Activated naive CD4-positive, alpha-beta T cell treated with anti-CD3 and anti-CD28 coated beads for 36 hours (primary cell): ENCODE measurements at regions not wholly inside any gene's neighbourhood (a gene's known extent, or its start where the extent isn't known, plus 50 kb on each side); places are given as distances from the start of the nearest gene placed in this dataset.

Experiments used
- CTCF ChIA-PET: fragments of 350-600 bp; sonication (Branson Sonifier 250); formaldehyde crosslinking; loops from one replicate; lab custom pipeline; 2021; ENCODE audit warnings: antibody characterized with exemption; lab: Charles Lee
- DNase-seq: peaks from one replicate; pipeline ENCODE4 v3.0.0-alpha.2; 2020
- H3K27ac Mint-ChIP-seq: one replicate; pipeline ENCODE4 v1.8.0; 2021; ENCODE audit warnings: mild to moderate bottlenecking, mixed read lengths
- H3K27me3 Mint-ChIP-seq: one replicate; pipeline ENCODE4 v1.8.0; 2021; ENCODE audit warnings: low read depth, mixed read lengths
- H3K36me3 Mint-ChIP-seq: one replicate; pipeline ENCODE4 v1.8.0; 2021; ENCODE audit warnings: low read depth, mixed read lengths
- H3K4me1 Mint-ChIP-seq: one replicate; pipeline ENCODE4 v1.8.0; 2021; ENCODE audit warnings: low read depth, mixed read lengths
- H3K4me3 Mint-ChIP-seq: one replicate; pipeline ENCODE4 v1.8.0; 2021; ENCODE audit warnings: mild to moderate bottlenecking, moderate library complexity, mixed read lengths
- H3K9me3 Mint-ChIP-seq: one replicate; pipeline ENCODE4 v1.8.0; 2021; ENCODE audit warnings: mixed read lengths
- intact Hi-C: fragments of 100-400 bp; cut with micrococcal nuclease; formaldehyde crosslinking; loops from one replicate; pipeline ENCODE4 v1.15.1; 2023

DNA sequence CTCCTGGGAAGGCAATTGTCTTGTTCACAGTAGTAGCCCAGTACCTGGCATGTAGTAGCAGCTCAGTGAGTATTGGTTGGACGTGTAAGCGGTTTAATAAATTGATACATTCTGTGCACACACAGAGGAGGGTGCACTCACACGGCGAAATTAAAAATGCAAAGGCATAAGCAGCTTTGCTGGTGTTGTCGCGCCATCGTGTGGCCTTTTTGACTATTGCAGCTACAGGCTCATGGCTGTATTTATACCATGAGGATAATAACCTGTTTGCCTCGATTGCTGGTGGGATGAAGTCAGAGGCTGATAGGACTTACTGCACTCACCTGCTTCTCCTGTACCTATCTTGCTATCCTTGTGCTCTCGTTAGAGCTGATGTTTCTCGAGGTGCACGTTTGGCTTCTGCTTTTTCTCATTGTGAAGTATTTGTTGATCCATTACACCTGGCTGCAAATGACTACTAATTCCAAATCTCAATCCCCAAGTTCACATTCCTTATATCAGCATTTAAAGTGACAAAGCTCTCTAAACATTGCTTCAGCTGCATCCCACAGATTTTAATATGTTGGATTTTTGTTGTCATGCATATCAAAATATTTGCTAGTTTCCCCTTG lies 61.5 kb downstream of the TBXT start:
- intact Hi-C loops = loop anchor here (1.0 to 10.0 kb wide), 6 partner anchors 75 to 671 kb away; no protein-coding TSS in a partner anchor
- CTCF ChIA-PET = interaction anchor here (0.6 to 2.5 kb wide), 15 partner anchors 10 to 377 kb away, joined by 3 to 29 read pairs (median 4); partner anchors contain the start of gene TBXT
- Mint-ChIP-seq H3K9me3 (peaks cover 10% of the 10 kb centered on the region), H3K4me1 (peaks cover 2% of the 10 kb centered on the region), H3K36me3 (no peaks in the 10 kb centered on the region), H3K27ac (no peak overlapping the region), H3K4me3 (no peak overlapping the region), H3K27me3 (peaks cover 9% of the 10 kb centered on the region)
- DNase-seq = peak; percentile 86

DNA sequence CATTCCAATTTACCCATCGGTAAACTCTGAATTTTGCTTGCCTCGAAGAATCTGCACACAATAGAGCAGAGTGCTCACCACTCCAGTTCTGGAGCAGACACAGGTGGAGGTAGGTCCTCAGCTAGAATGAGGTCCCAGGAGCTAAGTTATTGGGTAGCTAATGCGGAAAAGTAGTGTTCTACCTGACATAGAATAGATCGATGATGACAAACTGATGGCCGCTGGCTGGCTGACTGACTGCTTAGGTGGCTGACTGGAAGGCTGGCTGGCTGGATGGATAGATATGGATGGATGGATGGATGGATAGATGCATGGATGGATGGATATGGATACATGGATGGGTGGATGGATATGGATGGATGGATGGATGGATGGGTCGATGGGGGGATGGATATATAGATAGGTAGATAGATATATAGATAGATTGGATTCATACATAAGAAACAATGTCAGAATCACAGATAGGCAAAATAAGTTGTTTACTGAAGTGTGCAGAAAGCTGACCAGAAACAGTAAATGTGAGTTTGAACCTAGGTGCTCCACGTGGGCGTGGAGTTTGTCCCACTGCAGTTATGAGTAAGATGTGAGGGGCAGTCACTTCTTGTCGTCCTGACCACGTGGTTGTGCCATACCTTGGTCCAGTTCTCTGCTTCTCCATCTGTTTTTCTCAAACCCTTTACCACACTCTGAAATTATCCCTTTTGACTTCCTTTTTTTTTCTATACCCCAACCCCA lies 62.1 kb downstream of the TBXT start:
- H3K9me3 Mint-ChIP-seq = peaks cover 13% of the 10 kb centered on the region
- H3K4me3 Mint-ChIP-seq = no peak overlapping the region
- peaks cover 10% of the 10 kb centered on the region for H3K27me3 Mint-ChIP-seq
- intact Hi-C loops = loop anchor here (1.0 to 10.0 kb wide), 6 partner anchors 75 to 671 kb away; no protein-coding TSS in a partner anchor
- DNase-seq = no peak
- H3K4me1 Mint-ChIP-seq = peaks cover 2% of the 10 kb centered on the region
- CTCF ChIA-PET = interaction anchor here (0.7 to 2.5 kb wide), 13 partner anchors 9 to 376 kb away, joined by 3 to 29 read pairs (median 4); partner anchors contain the start of gene TBXT
- no peaks in the 10 kb centered on the region for H3K36me3 Mint-ChIP-seq
- H3K27ac Mint-ChIP-seq = no peak overlapping the region

DNA sequence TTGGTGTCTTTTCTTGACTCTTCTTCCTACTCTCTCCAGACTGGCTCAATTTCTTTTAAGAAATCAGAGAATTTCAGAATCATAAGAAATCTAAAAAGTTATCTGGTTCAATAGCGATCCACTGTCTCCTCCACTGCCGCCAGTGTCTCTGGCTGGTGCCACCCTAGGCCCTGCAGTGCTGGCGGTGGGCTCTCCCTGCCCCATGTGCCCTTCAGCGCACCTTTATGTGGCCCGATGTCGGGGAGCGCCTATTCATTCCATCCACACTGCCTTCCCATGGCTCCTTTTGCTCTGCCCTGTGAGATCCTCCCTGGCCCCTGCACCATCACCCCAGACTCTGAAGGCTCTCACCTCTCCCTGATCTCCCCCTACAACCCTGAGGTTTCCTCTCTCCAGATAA lies 62.8 kb downstream of the TBXT start:
- CTCF ChIA-PET = interaction anchor here (0.7 to 2.5 kb wide), 4 partner anchors 16 to 376 kb away, joined by 3 to 29 read pairs (median 5); no protein-coding TSS in a partner anchor
- Mint-ChIP-seq H3K27me3 (peaks cover 7% of the 10 kb centered on the region), H3K36me3 (no peaks in the 10 kb centered on the region), H3K27ac (no peak overlapping the region), H3K4me3 (no peak overlapping the region), H3K9me3 (peaks cover 13% of the 10 kb centered on the region), H3K4me1 (peaks cover 2% of the 10 kb centered on the region)
- intact Hi-C loops = loop anchor here (10.0 kb wide), 1 partner anchor 670 kb away; no protein-coding TSS in a partner anchor
- no peak for DNase-seq

DNA sequence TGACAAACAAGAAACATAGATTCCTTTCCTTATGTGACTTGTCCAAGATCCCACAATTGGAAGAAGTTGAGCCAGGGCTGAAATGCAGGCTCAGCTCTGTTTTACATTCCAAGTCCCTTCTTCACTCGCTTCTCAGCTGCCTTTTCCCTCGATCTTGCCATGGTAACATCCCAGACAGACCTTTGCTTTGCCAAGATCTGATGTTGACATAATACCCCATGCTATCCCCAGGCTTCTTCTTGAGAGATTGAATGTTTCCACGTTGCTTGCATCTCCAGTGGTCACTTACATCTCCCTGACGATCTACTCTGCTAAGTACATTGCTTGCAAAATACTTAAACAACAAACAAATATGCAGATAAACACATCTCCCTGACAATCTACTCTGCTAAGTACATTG lies 63.5 kb downstream of the TBXT start:
- Mint-ChIP-seq H3K27me3 (peaks cover 10% of the 10 kb centered on the region), H3K36me3 (no peaks in the 10 kb centered on the region), H3K9me3 (peaks cover 13% of the 10 kb centered on the region), H3K4me3 (no peak overlapping the region), H3K27ac (no peak overlapping the region), H3K4me1 (peaks cover 2% of the 10 kb centered on the region)
- CTCF ChIA-PET = interaction anchor here (1.1 to 1.2 kb wide), 2 partner anchors 47 to 220 kb away, joined by 3 to 5 read pairs; no protein-coding TSS in a partner anchor
- DNase-seq = no peak
- intact Hi-C loops = loop anchor here (10.0 kb wide), 1 partner anchor 669 kb away; no protein-coding TSS in a partner anchor

DNA sequence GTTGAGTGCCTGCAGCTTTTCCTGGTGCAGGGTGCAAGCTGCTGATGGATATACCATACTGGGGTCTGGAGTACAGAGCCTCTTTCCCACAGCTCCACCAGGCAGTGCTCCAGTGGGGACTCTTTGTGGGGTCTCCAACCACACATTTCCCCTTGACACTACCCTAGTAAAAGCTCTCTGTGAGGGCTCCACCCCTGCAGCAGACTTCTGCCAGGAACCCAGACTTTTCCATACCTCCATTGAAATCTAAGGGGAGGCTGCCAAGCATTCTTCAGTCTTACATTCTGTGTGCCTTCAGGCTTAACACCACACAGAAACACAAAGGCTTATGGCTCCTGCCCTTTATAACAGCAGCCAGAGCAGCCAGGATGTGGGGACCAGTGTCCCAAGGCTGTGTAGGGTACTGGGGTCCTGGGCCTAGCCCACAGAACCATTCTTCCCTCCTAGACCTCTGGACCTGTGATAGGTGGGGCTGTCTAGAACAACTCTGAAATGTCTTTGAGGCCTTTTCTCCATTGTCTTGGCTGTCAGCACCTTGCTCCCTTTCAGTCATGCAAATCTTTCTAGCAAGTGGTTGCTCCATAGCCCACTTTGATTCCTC lies 65.7 kb downstream of the TBXT start:
- Mint-ChIP-seq H3K27ac (no peak overlapping the region), H3K27me3 (peaks cover 20% of the 10 kb centered on the region), H3K9me3 (peaks cover 13% of the 10 kb centered on the region), H3K4me3 (no peak overlapping the region), H3K4me1 (peaks cover 2% of the 10 kb centered on the region), H3K36me3 (no peaks in the 10 kb centered on the region)
- intact Hi-C loops = loop anchor here (10.0 kb wide), 1 partner anchor 667 kb away; no protein-coding TSS in a partner anchor
- no peak for DNase-seq
- CTCF ChIA-PET = interaction anchor here (1.1 kb wide), 1 partner anchor 212 kb away, joined by 4 read pairs; no protein-coding TSS in a partner anchor

DNA sequence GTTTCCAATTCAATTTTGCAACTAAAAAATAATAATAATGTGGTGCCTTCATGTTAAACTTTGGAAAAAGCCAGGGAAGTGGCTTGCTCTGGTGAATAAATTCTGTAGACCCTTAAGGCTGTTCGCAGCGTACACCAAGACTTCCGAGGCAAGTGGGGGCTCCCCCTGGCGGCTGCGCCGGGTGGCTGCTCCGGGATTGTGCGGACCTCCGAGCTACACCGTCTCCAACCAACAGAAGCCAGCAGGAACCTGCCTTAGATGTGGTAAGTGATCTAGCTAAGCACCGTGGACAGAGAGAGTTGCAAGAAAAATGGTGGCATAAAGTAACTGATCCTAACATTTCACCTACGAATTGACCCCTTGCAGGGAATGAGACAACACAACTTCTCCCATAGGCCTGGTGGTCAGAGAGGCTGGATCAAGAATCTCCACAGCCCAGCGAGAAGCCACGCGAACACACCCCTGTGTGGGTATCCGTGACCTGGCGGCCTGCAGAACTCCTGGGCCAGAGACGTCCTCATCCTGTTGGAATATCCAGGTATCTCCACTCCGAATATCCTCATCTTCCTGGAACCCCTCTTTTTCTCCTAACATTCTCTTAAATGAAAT lies 69.6 kb downstream of the TBXT start:
- Mint-ChIP-seq H3K4me3 (no peak overlapping the region), H3K27me3 (peaks cover 31% of the 10 kb centered on the region), H3K4me1 (no peaks in the 10 kb centered on the region), H3K9me3 (peaks cover 15% of the 10 kb centered on the region), H3K36me3 (no peaks in the 10 kb centered on the region), H3K27ac (no peak overlapping the region)
- CTCF ChIA-PET = interaction anchor here (0.6 to 3.2 kb wide), 10 partner anchors 9 to 678 kb away, joined by 3 to 18 read pairs (median 4); no protein-coding TSS in a partner anchor
- intact Hi-C loops = loop anchor here (1.0 kb wide), 2 partner anchors 208 to 213 kb away; no protein-coding TSS in a partner anchor
- peak; percentile 65 for DNase-seq

DNA sequence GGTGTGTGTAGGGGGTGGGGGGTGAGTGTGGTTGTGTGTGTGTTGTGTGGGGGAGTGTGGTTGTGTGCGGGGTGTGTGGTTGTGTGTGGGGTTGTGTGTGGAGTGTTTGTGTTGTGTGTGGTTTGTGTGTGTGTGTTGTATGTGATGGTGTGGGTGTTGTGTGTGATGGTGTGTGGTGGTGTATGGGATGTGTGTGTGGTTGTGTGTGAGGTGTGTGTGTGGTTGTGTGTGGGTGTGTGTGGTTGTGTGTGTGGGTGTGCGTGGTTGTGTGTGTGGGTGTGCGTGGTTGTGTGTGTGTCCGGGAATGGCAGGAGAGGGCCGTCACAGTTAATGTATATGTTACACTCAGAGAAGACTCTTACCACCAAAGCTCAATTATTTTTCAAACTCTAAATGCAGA lies 79.8 kb downstream of the TBXT start:
- DNase-seq = no peak
- CTCF ChIA-PET = interaction anchor here (1.6 kb wide), 1 partner anchor 9 kb away, joined by 5 read pairs; no protein-coding TSS in a partner anchor
- Mint-ChIP-seq H3K36me3 (no peaks in the 10 kb centered on the region), H3K27me3 (peaks cover 4% of the 10 kb centered on the region), H3K9me3 (no peaks in the 10 kb centered on the region), H3K4me3 (no peak overlapping the region), H3K4me1 (no peaks in the 10 kb centered on the region), H3K27ac (no peak overlapping the region)
- intact Hi-C loops = no loop called here

DNA sequence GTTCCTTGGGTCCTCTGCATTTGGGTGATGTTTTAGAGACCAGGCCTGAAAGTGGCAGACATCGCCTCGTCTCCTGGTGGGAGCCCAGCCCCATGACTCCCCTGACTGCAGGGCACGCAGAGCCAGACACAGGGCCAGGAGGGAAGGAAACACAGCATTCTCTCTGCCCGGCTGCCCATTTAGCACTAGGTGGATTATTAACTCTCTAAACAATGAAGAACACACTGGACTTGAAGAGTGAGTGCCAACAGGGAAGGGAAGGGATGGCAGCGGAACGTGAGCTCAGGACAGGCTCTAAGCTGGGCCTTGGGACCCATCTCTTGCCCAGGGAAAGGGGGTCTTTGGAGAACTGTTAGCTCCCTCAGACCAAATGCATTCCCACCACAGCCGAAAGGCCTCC lies 80.4 kb downstream of the TBXT start:
- intact Hi-C loops = no loop called here
- peaks cover 4% of the 10 kb centered on the region for H3K27me3 Mint-ChIP-seq

GRCh38 chr6:166085500-166085899 lies 82.2 kb downstream of the TBXT start:
- DNase-seq = no peak
- Mint-ChIP-seq H3K4me3 (no peak overlapping the region), H3K4me1 (no peaks in the 10 kb centered on the region), H3K36me3 (no peaks in the 10 kb centered on the region), H3K27ac (no peak overlapping the region), H3K27me3 (no peaks in the 10 kb centered on the region), H3K9me3 (no peaks in the 10 kb centered on the region)
- CTCF ChIA-PET = interaction anchor here (1.2 kb wide), 1 partner anchor 9 kb away, joined by 3 read pairs; no protein-coding TSS in a partner anchor
- intact Hi-C loops = no loop called here

More for the DNA sequence above, 80.4 kb downstream of the TBXT start:
- Mint-ChIP-seq H3K27ac (no peak overlapping the region), H3K36me3 (no peaks in the 10 kb centered on the region), H3K9me3 (no peaks in the 10 kb centered on the region), H3K4me1 (no peaks in the 10 kb centered on the region), H3K4me3 (no peak overlapping the region)
- DNase-seq = no peak
- CTCF ChIA-PET = no interaction called here

DNA sequence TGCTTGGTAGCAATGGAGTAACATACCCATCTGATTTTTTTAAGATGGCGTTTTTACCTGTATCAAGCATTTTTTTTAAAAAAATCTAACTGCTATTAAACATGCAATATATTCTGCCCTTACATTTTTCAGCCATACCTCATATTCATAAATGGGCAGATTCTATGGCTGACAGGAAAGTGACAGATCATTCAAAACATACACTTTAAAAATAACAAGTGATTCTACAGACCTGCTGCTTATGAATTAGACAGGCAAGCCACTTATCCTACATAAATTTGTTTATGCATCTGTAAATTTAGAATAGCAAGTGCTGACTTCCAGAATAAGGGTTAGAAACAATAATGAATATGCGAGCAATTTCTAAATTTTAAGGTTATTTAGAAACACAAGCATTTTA lies 82.7 kb downstream of the TBXT start:
- Mint-ChIP-seq H3K36me3 (no peaks in the 10 kb centered on the region), H3K27ac (no peak overlapping the region), H3K9me3 (no peaks in the 10 kb centered on the region), H3K4me3 (no peak overlapping the region), H3K4me1 (no peaks in the 10 kb centered on the region), H3K27me3 (no peaks in the 10 kb centered on the region)
- no peak for DNase-seq
- CTCF ChIA-PET = interaction anchor here (1.2 kb wide), 1 partner anchor 9 kb away, joined by 3 read pairs; no protein-coding TSS in a partner anchor
- intact Hi-C loops = no loop called here

DNA sequence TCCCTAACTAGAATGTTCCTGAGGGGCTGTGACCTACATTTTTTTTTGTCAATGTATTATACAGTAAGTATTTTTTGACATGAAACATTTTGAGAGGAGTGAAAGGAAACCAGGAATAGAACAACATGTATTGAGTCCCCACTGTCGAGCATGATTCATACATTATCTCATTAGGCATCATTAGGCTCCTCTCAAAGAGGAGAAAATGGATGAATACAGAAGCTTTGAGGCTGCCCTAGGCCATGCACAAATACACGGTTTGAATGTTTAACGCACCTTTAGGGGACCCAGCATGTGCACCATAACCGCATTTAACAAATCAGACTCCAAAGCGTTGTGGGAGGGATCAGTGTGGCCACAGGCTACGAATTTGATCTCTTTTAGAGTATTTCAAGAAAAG lies 87.8 kb downstream of the TBXT start:
- no peaks in the 10 kb centered on the region for H3K36me3 Mint-ChIP-seq
- H3K4me1 Mint-ChIP-seq = no peaks in the 10 kb centered on the region
- H3K4me3 Mint-ChIP-seq = no peak overlapping the region
- CTCF ChIA-PET = no interaction called here
- H3K27me3 Mint-ChIP-seq = peaks cover 3% of the 10 kb centered on the region
- H3K27ac Mint-ChIP-seq = no peak overlapping the region
- DNase-seq = no peak
- intact Hi-C loops = no loop called here
- no peaks in the 10 kb centered on the region for H3K9me3 Mint-ChIP-seq
